ENCODE measurements at regions not wholly inside any gene's neighbourhood (a gene's known extent, or its start where the extent isn't known, plus 50 kb on each side); places are given as distances from the start of the nearest gene placed in this dataset.

DNA sequence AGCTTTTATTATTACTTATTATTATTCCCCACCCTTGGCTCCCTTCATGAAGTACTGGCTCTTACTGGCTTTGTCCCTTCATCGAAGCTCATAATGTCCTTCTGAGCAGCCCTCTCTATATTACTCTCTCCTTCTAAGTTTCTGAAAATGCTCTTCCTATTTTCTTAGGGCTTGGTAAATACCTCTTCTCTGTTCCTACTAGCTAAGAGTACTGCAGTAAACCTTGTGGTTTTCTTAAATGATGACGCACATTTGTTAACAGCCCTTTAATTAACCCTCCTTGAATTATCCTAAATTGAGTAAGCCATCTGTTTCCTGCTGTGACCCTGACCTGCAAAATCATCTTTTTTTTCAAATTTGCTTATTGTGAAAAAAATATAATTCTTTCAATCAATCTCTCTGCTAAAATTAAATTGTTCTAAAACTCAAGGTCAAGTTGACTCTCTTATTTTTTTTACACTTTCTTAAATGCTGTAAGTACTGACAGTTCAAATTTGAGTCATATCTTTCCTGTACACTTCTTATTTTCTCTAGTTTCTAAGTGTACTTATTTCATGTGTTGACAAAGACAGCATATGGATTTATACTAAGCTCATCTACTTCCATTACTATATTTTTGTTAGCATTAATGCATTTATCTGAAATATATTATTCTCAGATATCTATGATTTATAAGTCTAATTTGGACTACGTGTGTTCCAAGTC lies 148.9 kb downstream of the ADAM29 start:
- Histone ChIP-seq H3K27me3 (no peaks in the 10 kb centered on the region), H3K4me1 (no peaks in the 10 kb centered on the region), H3K4me3 (replicated peaks in 1 of 3) (no peak overlapping the region), H3K9me3 (no peaks in the 10 kb centered on the region), H3K36me3 (no peaks in the 10 kb centered on the region), H3K27ac (no peak overlapping the region)
- TF ChIP-seq, protein P1, sequence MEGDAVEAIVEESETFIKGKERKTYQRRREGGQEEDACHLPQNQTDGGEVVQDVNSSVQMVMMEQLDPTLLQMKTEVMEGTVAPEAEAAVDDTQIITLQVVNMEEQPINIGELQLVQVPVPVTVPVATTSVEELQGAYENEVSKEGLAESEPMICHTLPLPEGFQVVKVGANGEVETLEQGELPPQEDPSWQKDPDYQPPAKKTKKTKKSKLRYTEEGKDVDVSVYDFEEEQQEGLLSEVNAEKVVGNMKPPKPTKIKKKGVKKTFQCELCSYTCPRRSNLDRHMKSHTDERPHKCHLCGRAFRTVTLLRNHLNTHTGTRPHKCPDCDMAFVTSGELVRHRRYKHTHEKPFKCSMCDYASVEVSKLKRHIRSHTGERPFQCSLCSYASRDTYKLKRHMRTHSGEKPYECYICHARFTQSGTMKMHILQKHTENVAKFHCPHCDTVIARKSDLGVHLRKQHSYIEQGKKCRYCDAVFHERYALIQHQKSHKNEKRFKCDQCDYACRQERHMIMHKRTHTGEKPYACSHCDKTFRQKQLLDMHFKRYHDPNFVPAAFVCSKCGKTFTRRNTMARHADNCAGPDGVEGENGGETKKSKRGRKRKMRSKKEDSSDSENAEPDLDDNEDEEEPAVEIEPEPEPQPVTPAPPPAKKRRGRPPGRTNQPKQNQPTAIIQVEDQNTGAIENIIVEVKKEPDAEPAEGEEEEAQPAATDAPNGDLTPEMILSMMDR (IDR thresholded peaks at IDR 0.05) = no peak
- TF ChIP-seq POLR2A (IDR thresholded peaks at IDR 0.05) = no peak
- intact Hi-C loops (cut with DNase I) = no loop called here
- no peak for DNase-seq
- 55 to 64% methylated on average over 3 of the region's 3 CpGs for WGBS, 2 donors

DNA sequence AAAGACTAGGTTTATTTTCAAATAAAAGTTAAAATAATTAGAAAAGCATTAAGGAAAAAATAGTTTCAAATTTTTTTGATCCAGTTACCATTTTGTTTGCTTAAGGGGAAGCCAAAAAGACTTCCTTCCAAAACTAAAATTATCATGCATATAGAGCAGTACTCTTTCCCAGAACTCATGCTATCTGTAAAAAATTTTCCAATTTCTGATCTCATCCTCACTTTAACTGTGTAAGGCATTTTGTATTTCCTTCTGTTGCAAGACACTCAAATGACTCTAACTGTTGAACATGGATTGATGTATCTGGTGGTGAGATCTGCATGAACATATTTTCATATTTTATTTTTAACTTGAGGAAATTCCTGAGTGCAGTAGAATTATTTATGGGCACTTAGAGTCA lies 150.1 kb downstream of the ADAM29 start:
- Histone ChIP-seq H3K27ac (no peak overlapping the region), H3K4me1 (no peaks in the 10 kb centered on the region), H3K36me3 (no peaks in the 10 kb centered on the region), H3K9me3 (no peaks in the 10 kb centered on the region), H3K27me3 (no peaks in the 10 kb centered on the region), H3K4me3 (replicated peaks in 1 of 3) (no peak overlapping the region)
- TF ChIP-seq POLR2A (IDR thresholded peaks at IDR 0.05) = no peak
- TF ChIP-seq, protein P1 (IDR thresholded peaks at IDR 0.05) = no peak
- DNase-seq = no peak
- intact Hi-C loops (cut with DNase I) = no loop called here

DNA sequence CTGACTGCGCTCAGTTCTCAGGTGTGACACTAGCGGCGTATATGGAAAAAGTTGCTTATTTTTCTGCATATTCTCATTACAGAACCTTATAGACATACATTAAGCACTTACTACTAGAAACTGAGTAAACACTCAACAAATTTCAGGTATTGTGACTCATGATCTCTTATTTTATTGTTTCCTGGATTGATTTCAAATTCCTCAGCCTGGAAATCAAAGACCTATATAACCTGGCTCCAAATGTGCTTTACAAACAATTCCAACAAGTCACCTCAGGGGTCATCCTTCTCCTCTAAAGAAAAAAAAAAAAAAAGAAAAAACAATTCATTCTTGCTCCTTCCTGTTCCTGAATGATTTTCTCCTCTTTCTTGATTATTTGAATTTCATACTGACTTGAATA lies 152.3 kb downstream of the ADAM29 start:
- Histone ChIP-seq H3K27ac (no peak overlapping the region), H3K36me3 (no peaks in the 10 kb centered on the region), H3K27me3 (no peaks in the 10 kb centered on the region), H3K4me1 (no peaks in the 10 kb centered on the region), H3K4me3 (replicated peaks in 1 of 3) (no peak overlapping the region), H3K9me3 (no peaks in the 10 kb centered on the region)
- TF ChIP-seq POLR2A (IDR thresholded peaks at IDR 0.05) = no peak
- TF ChIP-seq, protein P1 (IDR thresholded peaks at IDR 0.05) = no peak
- intact Hi-C loops (cut with DNase I) = no loop called here
- DNase-seq = no peak
- 97 to 99% methylated on average over 3 of the region's 3 CpGs for WGBS, 2 donors

DNA sequence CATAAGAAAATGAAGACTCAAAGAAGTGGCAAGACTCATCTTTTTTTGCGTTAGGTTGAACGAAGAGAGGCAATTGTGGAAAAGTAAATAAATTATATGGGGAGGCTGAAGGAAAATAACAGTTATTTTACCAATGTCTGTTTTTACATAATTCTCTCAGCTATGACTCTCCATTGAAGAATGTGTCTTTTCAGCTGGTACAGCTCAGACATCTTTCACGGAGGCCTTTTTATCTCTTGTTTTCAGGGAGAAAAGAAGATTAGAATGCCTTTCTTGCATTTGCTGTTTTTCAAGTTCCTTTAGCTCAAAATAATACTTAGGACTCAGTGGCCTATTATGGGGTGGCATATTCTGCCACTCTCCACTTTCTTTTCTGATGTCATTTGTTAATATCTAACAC lies 153.0 kb downstream of the ADAM29 start:
- Histone ChIP-seq H3K4me1 (no peaks in the 10 kb centered on the region), H3K9me3 (no peaks in the 10 kb centered on the region), H3K36me3 (no peaks in the 10 kb centered on the region), H3K27me3 (no peaks in the 10 kb centered on the region), H3K4me3 (replicated peaks in 1 of 3) (no peak overlapping the region), H3K27ac (no peak overlapping the region)
- WGBS, 2 donors = 39 to 42% methylated on average over 3 of the region's 3 CpGs
- DNase-seq = no peak
- intact Hi-C loops (cut with DNase I) = no loop called here
- TF ChIP-seq, protein P1 (IDR thresholded peaks at IDR 0.05) = no peak
- no peak for TF ChIP-seq POLR2A (IDR thresholded peaks at IDR 0.05)

DNA sequence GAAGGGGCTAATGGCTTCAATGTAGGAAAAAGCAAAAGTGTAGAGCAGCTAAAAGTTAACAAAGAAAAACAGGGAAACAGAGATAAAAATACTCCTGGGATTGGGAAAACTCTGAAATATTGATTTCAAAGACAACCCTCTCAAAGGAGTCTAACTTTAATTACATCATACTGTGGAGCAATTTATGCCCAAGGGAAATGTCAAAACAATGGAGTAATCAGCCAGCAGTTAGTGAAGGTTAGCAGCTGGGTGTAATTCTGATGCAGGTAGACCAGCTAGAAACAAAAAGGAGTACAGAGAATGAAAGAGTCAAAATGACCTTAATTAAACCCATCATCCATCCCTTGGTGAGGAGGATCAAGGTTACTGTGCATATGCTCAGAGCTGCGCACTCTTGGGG lies 169.0 kb downstream of the ADAM29 start:
- no peaks in the 10 kb centered on the region for H3K9me3 ChIP-seq
- no peak overlapping the region for H3K27ac ChIP-seq
- no peaks in the 10 kb centered on the region for H3K4me1 ChIP-seq
- H3K36me3 ChIP-seq = no peaks in the 10 kb centered on the region
- no peak for DNase-seq
- TF ChIP-seq POLR2A (IDR thresholded peaks at IDR 0.05) = no peak
- TF ChIP-seq, protein P1 (IDR thresholded peaks at IDR 0.05) = no peak
- H3K27me3 ChIP-seq = no peaks in the 10 kb centered on the region
- intact Hi-C loops (cut with DNase I) = no loop called here
- 89 to 97% methylated on average over 1 of the region's 1 CpG for WGBS, 2 donors
- no peak overlapping the region for H3K4me3 ChIP-seq (replicated peaks in 1 of 3)

Measured in thyroid gland (tissue), 4 donors.